Mononuclear cell (primary cell): ENCODE measurements at regions not wholly inside any gene's neighbourhood (a gene's known extent, or its start where the extent isn't known, plus 50 kb on each side); places are given as distances from the start of the nearest gene placed in this dataset.

Experiments used
- H3K27me3 ChIP-seq: 2 replicates; pipeline ENCODE4 v1.6.0; 2011; ENCODE audit warnings: low read length, control low read depth; ENCODE audit not compliant: insufficient read depth
- H3K4me1 ChIP-seq: 2 replicates; pipeline ENCODE4 v1.5.1; 2011; ENCODE audit warnings: mild to moderate bottlenecking, low read length, control low read depth; ENCODE audit not compliant: insufficient read depth
- H3K4me3 ChIP-seq: 2 replicates; pipeline ENCODE4 v1.5.1; 2011; ENCODE audit warnings: mild to moderate bottlenecking, low read length, moderate library complexity
- H3K9me3 ChIP-seq: 2 replicates; pipeline ENCODE4 v1.5.1; 2011; ENCODE audit warnings: low read depth, mild to moderate bottlenecking, control low read depth, low read length

GRCh38 chr13:103716718-103717117 lies 650.5 kb upstream of the SLC10A2 start:
- no peaks in the 10 kb centered on the region for H3K27me3 ChIP-seq
- H3K9me3 ChIP-seq: no peaks in the 10 kb centered on the region
- no peaks in the 10 kb centered on the region for H3K4me1 ChIP-seq
- no peak overlapping the region for H3K4me3 ChIP-seq

- Histone ChIP-seq H3K4me3 (no peak overlapping the region), H3K9me3 (no peaks in the 10 kb centered on the region), H3K4me1 (no peaks in the 10 kb centered on the region), H3K27me3 (no peaks in the 10 kb centered on the region)
Observed at GRCh38 chr13:103715335-103715734, 649.1 kb upstream of the SLC10A2 start.

- H3K9me3 ChIP-seq: no peaks in the 10 kb centered on the region
- no peaks in the 10 kb centered on the region for H3K27me3 ChIP-seq
- H3K4me1 ChIP-seq: no peaks in the 10 kb centered on the region
- no peak overlapping the region for H3K4me3 ChIP-seq
Observed at GRCh38 chr13:103703246-103703645, 637.0 kb upstream of the SLC10A2 start.

- Histone ChIP-seq H3K27me3 (no peaks in the 10 kb centered on the region), H3K4me3 (no peak overlapping the region), H3K4me1 (no peaks in the 10 kb centered on the region), H3K9me3 (no peaks in the 10 kb centered on the region)
Observed at GRCh38 chr13:103698000-103698399, 631.8 kb upstream of the SLC10A2 start.

GRCh38 chr13:103695320-103695719 lies 629.1 kb upstream of the SLC10A2 start:
- no peak overlapping the region for H3K4me3 ChIP-seq
- no peaks in the 10 kb centered on the region for H3K27me3 ChIP-seq
- no peaks in the 10 kb centered on the region for H3K4me1 ChIP-seq
- H3K9me3 ChIP-seq: no peaks in the 10 kb centered on the region

GRCh38 chr13:103694471-103694870 lies 628.3 kb upstream of the SLC10A2 start:
- Histone ChIP-seq H3K9me3 (no peaks in the 10 kb centered on the region), H3K27me3 (no peaks in the 10 kb centered on the region), H3K4me3 (no peak overlapping the region), H3K4me1 (no peaks in the 10 kb centered on the region)

- no peaks in the 10 kb centered on the region for H3K27me3 ChIP-seq
- H3K4me3 ChIP-seq: no peak overlapping the region
- no peaks in the 10 kb centered on the region for H3K4me1 ChIP-seq
- no peaks in the 10 kb centered on the region for H3K9me3 ChIP-seq
Observed at GRCh38 chr13:103694033-103694432, 627.8 kb upstream of the SLC10A2 start.

GRCh38 chr13:103692442-103692841 lies 626.2 kb upstream of the SLC10A2 start:
- no peak overlapping the region for H3K4me3 ChIP-seq
- no peaks in the 10 kb centered on the region for H3K4me1 ChIP-seq
- H3K9me3 ChIP-seq: no peaks in the 10 kb centered on the region
- no peaks in the 10 kb centered on the region for H3K27me3 ChIP-seq

GRCh38 chr13:103676329-103676728 lies 610.1 kb upstream of the SLC10A2 start:
- no peaks in the 10 kb centered on the region for H3K9me3 ChIP-seq
- H3K27me3 ChIP-seq: no peaks in the 10 kb centered on the region
- H3K4me3 ChIP-seq: no peak overlapping the region
- no peaks in the 10 kb centered on the region for H3K4me1 ChIP-seq

GRCh38 chr13:103671547-103671946 lies 605.3 kb upstream of the SLC10A2 start:
- Histone ChIP-seq H3K4me3 (no peak overlapping the region), H3K4me1 (no peaks in the 10 kb centered on the region), H3K27me3 (no peaks in the 10 kb centered on the region), H3K9me3 (no peaks in the 10 kb centered on the region)

- Histone ChIP-seq H3K9me3 (no peaks in the 10 kb centered on the region), H3K27me3 (no peaks in the 10 kb centered on the region), H3K4me3 (no peak overlapping the region), H3K4me1 (no peaks in the 10 kb centered on the region)
Observed at GRCh38 chr13:103663996-103664395, 597.8 kb upstream of the SLC10A2 start.

- no peaks in the 10 kb centered on the region for H3K9me3 ChIP-seq
- no peak overlapping the region for H3K4me3 ChIP-seq
- H3K27me3 ChIP-seq: no peaks in the 10 kb centered on the region
- H3K4me1 ChIP-seq: no peaks in the 10 kb centered on the region
Observed at GRCh38 chr13:103656311-103656710, 590.1 kb upstream of the SLC10A2 start.

GRCh38 chr13:103640606-103641005 lies 574.4 kb upstream of the SLC10A2 start:
- Histone ChIP-seq H3K27me3 (no peaks in the 10 kb centered on the region), H3K9me3 (no peaks in the 10 kb centered on the region), H3K4me3 (no peak overlapping the region), H3K4me1 (no peaks in the 10 kb centered on the region)

- H3K4me3 ChIP-seq: no peak overlapping the region
- H3K9me3 ChIP-seq: no peaks in the 10 kb centered on the region
- H3K4me1 ChIP-seq: no peaks in the 10 kb centered on the region
- H3K27me3 ChIP-seq: no peaks in the 10 kb centered on the region
Observed at GRCh38 chr13:103639326-103639725, 573.1 kb upstream of the SLC10A2 start.

GRCh38 chr13:103638706-103639105 lies 572.5 kb upstream of the SLC10A2 start:
- Histone ChIP-seq H3K27me3 (no peaks in the 10 kb centered on the region), H3K4me1 (no peaks in the 10 kb centered on the region), H3K4me3 (no peak overlapping the region), H3K9me3 (no peaks in the 10 kb centered on the region)

- H3K9me3 ChIP-seq: no peaks in the 10 kb centered on the region
- no peaks in the 10 kb centered on the region for H3K27me3 ChIP-seq
- H3K4me3 ChIP-seq: no peak overlapping the region
- H3K4me1 ChIP-seq: no peaks in the 10 kb centered on the region
Observed at GRCh38 chr13:103634066-103634465, 567.8 kb upstream of the SLC10A2 start.

- H3K27me3 ChIP-seq: no peaks in the 10 kb centered on the region
Observed at GRCh38 chr13:103625194-103625593, 559.0 kb upstream of the SLC10A2 start.

More at GRCh38 chr13:103625194-103625593, 559.0 kb upstream of the SLC10A2 start:
- Histone ChIP-seq H3K9me3 (peaks cover 7% of the 10 kb centered on the region), H3K4me3 (no peak overlapping the region), H3K4me1 (no peaks in the 10 kb centered on the region)
